Hematopoietic multipotent progenitor cell (in vitro differentiated cells): ENCODE measurements at regions not wholly inside any gene's neighbourhood (a gene's known extent, or its start where the extent isn't known, plus 50 kb on each side); places are given as distances from the start of the nearest gene placed in this dataset.
"Not testable (repeated sequence)": the region's sequence is repeated elsewhere in the genome, so short reads cannot be mapped to it uniquely, and the experiment has no call there.

Experiments
- DNase-seq, 3 donors: peaks; one replicate each; pipeline ENCODE4 v3.0.0-alpha.2; 2011 to 2015; ENCODE audit warnings: low read depth in 2 of 3, low spot score in 2 of 3

GRCh38 chr5:126117044-126117443 is 306.2 kb upstream of the GRAMD2B start:
- no peak for DNase-seq

DNA sequence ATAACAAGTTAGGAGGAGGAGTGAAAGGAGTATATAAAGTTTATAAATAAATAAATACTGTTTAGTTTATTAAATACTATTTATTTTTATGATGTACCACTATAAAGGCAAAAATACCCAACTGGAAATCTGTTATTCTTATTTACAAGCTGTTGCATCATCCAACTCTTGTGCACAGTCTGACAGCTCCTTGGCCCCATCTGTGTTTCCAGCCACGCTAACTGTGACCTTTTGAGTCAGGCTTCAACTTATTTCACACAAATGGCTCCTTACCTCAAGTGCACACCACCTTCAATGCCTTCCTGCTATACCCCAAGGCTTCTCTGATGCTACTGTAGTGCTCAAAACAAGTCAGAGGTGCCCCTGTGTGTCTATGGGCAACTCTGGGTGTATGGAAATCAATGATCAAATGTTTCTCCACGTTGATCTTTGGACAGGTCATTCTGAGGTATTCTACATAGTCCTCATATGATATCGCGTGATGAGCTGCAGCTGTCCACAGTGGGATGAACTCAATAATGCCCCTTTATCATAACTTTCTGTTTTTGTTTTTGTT is 303.2 kb upstream of the GRAMD2B start:
- DNase-seq, result no peak

GRCh38 chr5:126120939-126121338 is 302.3 kb upstream of the GRAMD2B start:
- DNase-seq, result no peak

DNA sequence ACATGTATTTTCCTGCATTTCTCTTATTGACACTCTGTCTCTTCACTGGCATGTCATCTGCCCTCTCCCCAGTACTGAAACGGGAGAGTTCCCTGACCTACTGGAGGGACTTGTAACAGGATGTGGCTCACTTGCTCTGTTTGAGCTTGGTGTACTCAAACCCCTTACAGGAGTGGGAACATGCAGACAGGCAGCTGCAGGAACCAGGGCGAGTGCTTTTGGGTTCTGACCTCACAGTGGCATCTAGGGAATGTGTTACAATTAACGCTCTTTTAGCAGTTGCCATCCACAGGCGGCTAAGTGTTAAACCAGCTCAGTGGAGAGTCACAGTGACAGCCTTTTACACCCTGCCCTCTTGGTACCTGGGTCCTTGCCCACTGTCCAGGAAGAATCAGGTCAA is 300.3 kb upstream of the GRAMD2B start:
- no peak for DNase-seq

- no peak for DNase-seq
Observed at GRCh38 chr5:126124706-126125345, 298.4 kb upstream of the GRAMD2B start.

- no peak for DNase-seq
Observed at GRCh38 chr5:126125407-126125806, 297.8 kb upstream of the GRAMD2B start.

DNA sequence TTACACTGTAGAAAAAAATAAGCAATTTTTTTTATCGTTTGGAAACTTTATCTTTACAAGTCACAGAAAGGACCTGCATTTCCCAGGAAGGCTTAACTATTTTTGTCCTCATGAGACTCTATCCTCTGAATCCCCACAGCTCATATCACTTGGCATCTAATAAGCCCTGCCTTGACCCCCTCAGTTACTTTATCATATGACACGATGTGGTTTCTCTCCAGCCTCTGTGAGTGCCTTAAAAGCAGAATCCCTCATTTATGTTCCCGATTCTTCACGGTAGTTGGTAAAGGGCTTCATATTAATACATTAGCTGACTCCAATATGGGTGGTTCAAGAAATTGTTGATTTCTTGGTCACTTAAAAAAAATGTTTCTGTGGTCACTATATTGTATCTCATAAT is 296.6 kb upstream of the GRAMD2B start:
- DNase-seq, result no peak

DNA sequence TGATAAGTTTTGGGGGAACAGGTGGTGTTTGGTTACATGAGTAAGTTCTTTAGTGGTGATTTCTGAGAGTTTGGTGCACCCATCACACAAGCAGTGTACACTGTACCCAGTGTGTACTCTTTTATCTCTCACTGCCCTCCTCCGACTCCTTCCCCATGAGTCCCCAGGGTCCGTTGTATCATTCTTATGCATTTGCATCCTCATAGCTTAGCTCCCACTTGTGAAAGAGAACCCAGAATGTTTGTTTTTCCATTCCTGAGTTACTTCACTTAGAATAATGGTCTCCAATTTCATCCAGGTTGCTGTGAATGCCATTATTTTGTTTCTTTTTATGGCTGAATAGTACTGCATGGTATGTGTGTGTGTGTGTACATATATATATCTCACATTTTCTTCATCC is 295.8 kb upstream of the GRAMD2B start:
- not testable (repeated sequence) for DNase-seq

DNA sequence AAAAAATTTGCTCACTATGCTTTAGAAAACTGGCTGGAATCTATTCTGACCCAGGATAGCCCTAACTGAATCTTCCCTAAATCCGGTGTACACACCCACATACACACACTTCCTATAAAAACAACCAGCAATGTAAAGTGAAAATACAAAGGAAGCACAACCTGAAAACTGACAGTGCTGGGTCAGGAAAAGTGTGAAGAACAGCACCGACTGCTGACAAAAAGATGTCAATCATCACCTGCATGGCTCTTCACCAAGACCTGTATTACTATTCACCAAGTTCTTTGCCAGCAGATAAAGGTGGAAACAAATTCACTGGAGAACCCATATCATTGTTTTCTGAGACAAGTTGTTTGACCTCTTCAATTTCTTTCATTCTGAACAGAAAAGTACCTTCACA is 293.8 kb upstream of the GRAMD2B start:
- no peak for DNase-seq

DNA sequence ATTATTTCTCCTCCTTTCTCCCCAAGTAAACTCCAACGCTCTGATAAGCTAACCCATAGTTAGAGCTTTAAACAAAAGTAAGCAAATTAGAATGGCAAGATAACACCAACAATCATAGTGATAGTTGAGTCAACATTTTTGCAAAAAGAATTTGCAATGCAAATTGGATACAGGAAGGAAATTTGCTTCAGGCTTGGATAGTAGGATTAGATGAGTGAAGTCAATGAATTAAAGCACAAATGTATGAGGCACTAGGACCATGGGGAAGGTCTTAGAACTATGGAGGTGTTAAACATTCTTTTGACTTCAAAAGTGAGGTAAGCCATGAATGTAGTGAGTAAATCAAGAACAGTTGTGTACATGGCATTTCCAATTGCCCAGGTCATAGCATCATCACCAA is 289.8 kb upstream of the GRAMD2B start:
- DNase-seq, result no peak

- no peak for DNase-seq
Observed at GRCh38 chr5:126137891-126138280, 285.3 kb upstream of the GRAMD2B start.

DNA sequence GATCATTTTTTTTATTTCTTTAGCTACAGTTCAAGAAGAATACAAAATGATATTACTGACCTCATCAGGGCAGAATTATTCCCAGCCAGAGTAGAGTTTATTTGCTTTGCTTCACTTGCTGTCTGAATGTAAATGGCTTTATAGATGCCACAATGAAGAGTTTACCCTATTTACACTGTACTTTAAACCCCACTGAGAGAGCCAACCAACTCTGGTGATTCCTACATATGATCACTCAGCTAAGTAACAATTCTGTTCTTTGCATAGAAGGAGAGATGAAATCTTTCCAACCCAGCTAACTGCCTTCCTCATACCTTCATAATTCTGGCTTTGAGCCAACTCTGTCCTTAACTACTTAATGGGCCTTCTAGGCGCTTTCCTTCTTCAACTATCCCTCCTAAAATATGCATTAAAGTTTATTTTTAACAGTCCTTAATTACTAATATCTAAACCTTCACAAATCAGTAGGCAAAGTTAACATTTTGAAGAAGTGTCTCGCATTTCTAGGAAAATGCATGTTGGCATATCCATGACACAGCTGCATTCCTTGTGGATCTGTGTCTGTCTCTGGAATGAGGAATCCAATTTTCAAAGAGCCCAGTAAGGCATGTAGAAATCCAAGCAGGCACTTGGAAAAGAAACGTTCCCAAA is 284.8 kb upstream of the GRAMD2B start:
- no peak for DNase-seq

DNA sequence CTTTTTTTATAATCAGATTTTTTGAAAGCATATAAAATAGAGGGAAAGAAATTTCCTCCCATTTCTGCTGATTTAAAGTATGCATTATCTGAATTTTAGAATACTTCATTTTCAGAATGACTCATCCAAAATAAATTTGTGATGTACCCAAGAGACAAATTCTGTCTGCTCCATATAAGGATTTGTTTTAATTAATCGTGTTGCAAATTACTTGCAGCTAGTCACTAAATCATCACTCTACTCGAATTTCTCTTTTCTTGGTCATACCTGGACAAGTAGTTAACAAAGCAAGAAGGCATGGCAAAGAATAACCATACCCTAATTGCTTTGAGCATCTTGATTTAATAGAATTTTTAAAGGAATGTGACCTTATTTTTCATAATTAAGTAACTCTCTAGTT is 284.1 kb upstream of the GRAMD2B start:
- no peak for DNase-seq

DNA sequence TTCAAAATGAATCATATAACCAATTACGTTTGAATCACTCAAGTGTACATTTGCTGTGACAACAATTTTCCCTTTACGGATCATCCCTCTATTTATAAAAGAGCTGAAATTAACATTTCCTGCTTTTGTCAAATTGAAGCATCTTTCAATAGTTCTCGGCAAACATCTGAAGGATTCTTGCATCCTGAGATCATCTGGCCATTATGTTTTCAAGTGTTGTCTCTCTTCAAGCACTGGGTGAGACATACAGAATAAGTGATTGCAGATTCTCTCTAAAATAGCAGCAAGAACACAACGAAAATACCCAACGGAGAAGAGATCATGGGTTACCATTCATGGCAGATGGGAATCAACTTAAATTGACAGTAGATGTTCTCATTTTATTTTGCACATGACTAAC is 283.4 kb upstream of the GRAMD2B start:
- DNase-seq, result no peak

DNA sequence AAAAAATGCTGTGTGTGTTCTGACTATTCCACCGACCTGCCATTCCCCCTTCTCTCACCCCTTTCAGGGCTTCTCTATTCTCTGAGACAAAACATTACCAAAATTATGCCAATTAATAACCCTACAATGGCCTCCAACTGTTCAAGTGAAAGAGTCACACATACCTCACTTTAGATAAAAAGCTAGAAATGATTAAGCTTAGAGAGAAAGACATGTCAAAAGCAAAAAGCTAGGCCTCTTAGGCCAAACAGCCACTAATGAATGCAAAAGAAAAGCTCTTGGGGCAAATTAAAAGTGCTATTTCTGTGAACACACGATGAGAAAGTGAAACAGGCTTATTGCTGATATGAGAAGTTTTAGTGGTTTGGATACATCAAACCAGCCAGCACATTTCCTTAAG is 279.6 kb upstream of the GRAMD2B start:
- no peak for DNase-seq

- DNase-seq, result not testable (repeated sequence)
Observed at GRCh38 chr5:126150319-126150718, 272.9 kb upstream of the GRAMD2B start.

DNA sequence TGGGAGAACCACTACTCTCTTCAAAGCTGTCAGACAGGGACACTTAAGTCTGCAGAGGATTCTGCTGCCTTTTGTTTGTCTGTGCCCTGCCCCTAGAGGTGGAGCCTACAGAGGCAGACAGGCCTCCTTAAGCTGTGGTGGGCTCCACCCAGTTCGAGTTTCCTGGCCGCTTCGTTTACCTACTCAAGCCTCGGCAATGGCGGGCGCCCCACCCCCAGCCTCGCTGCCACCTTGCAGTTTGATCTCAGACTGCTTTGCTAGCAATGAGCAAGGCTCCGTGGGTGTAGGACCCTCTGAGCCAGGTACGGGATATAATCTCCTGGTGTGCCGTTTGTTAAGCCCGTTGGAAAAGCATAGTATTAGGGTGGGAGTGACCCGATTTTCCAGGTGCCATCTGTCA is 267.9 kb upstream of the GRAMD2B start:
- DNase-seq, result not testable (repeated sequence)

DNA sequence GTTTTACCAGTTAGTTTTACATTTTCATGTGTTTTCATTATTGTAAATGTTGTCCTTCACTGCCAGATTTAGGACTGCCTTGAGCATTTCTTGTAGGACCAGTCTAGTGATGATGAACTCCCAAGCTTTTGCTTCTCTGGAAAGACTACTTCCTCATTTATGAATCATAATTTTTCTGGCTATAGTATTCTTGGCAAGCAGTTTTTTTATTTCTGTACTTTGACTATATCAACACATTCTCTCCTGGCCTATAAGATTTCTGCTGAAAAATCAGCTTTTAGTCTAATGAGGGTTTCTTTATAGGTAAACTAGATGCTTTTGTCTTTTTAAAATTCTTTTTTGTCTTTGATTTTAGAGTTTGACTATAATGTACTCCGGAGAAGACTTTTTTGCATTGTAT is 256.8 kb upstream of the GRAMD2B start:
- DNase-seq, result no peak

GRCh38 chr5:126168785-126169184 is 254.4 kb upstream of the GRAMD2B start:
- no peak for DNase-seq

DNA sequence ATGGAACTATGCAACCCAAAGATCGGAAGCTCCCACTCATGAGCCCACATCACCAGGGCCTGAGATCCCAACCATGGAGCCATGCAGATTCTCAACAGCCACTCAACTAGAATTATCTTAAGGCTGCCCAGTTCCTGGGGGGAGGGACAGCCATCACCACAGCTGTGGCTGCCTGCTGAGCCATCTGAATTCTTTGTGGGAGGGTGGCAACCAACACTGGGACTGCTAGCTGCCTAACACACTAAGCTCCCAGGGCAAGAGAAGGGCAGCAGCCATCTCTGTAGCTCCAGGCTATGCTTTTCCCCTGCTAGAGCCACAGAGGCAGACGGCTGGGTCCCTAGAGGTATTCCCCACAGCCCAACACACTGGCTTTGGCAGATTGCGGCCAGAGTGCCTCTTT is 251.3 kb upstream of the GRAMD2B start:
- no peak for DNase-seq

DNA sequence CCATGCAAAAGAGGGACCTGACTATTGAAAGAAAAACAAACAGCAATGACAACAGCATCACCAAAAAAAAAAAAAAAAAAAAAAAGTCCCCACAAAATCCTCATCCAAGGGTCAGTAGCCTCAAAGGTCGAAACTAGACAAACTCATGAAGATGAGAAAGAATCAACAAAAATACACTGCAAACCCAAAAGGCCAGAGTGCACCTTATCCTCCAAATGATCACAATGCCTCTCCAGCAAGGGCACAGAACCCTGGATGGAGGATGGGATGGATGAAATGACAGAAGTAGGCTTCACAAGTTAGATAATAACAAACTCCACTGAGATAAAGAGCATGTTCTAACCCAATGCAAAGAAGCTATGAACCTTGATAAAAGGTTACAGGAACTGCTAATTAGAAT is 250.4 kb upstream of the GRAMD2B start:
- DNase-seq, result no peak

- DNase-seq, result no peak
Observed at GRCh38 chr5:126178521-126178920, 244.7 kb upstream of the GRAMD2B start.
